Neural cell (in vitro differentiated cells): ENCODE measurements at regions not wholly inside any gene's neighbourhood (a gene's known extent, or its start where the extent isn't known, plus 50 kb on each side); places are given as distances from the start of the nearest gene placed in this dataset.

Experiments used
- H2AFZ ChIP-seq: fragments of 200-600, 300-800 bp; sonication (generic), shearing (Covaris generic); 2 replicates; pipeline ENCODE4 v1.6.0; 2014; ENCODE audit warnings: low read depth, mild to moderate bottlenecking, antibody characterized with exemption, low read length, moderate library complexity
- H3F3A ChIP-seq: fragments of 200-600 bp; shearing (Covaris generic); 2 replicates; pipeline ENCODE4 v1.6.1; 2016; ENCODE audit warnings: mild to moderate bottlenecking, moderate library complexity, mixed read lengths, antibody characterized with exemption, low read length; ENCODE audit not compliant: insufficient read depth, poor library complexity, severe bottlenecking
- H3K27ac ChIP-seq: fragments of 200-600, 300-800 bp; sonication (generic), shearing (Covaris generic); 2 replicates; pipeline ENCODE4 v1.5.1; 2014; ENCODE audit warnings: mild to moderate bottlenecking, low read length, moderate library complexity
- H3K27me3 ChIP-seq: fragments of 300-800, 200-600 bp; sonication (generic), shearing (Covaris generic); 2 replicates; pipeline ENCODE4 v1.6.0; 2014; ENCODE audit warnings: mild to moderate bottlenecking, low read depth, low read length, moderate library complexity; ENCODE audit not compliant: insufficient read depth
- H3K36me3 ChIP-seq: fragments of 300-800, 200-600 bp; sonication (generic), shearing (Covaris generic); 2 replicates; pipeline ENCODE4 v1.5.1; 2014; ENCODE audit warnings: mild to moderate bottlenecking, antibody characterized with exemption, low read length, moderate library complexity; ENCODE audit not compliant: insufficient read depth
- H3K4me2 ChIP-seq: fragments of 300-800, 200-600 bp; sonication (generic), shearing (Covaris generic); 2 replicates; pipeline ENCODE4 v1.6.0; 2014; ENCODE audit warnings: mild to moderate bottlenecking, low read length
- H3K4me3 ChIP-seq: fragments of 300-800, 200-600 bp; sonication (generic), shearing (Covaris generic); 2 replicates; pipeline ENCODE4 v1.5.1; 2014; ENCODE audit warnings: mild to moderate bottlenecking, low read length, moderate library complexity
- H3K79me2 ChIP-seq: fragments of 200-600 bp; shearing (Covaris generic); replicated peaks from 2 replicates; pipeline ENCODE4 v1.6.0; 2014; ENCODE audit warnings: mild to moderate bottlenecking, low read length, moderate library complexity; ENCODE audit not compliant: insufficient read depth
- H3K9ac ChIP-seq: fragments of 300-800, 200-600 bp; sonication (generic), shearing (Covaris generic); 2 replicates; pipeline ENCODE4 v1.6.1; 2016; ENCODE audit warnings: mild to moderate bottlenecking, low read length, mixed read lengths
- H3K9me2 ChIP-seq: fragments of 200-600 bp; shearing (Covaris generic); 2 replicates; pipeline ENCODE4 v1.6.1; 2016; ENCODE audit warnings: mild to moderate bottlenecking, low read length, mixed read lengths; ENCODE audit not compliant: insufficient read depth
- H3K9me3 ChIP-seq: fragments of 200-600, 300-800 bp; sonication (generic), shearing (Covaris generic); 2 replicates; pipeline ENCODE4 v1.6.1; 2016; ENCODE audit warnings: mild to moderate bottlenecking, mixed run types, low read length, moderate library complexity, mixed read lengths
- H4K20me1 ChIP-seq: fragments of 200-600 bp; shearing (Covaris generic); 2 replicates; pipeline ENCODE4 v1.6.1; 2016; ENCODE audit warnings: mild to moderate bottlenecking, mixed run types; ENCODE audit not compliant: insufficient read depth
- CTCF ChIP-seq: fragments of 450-650 bp; IDR thresholded peaks from 2 replicates; pipeline ENCODE4 v1.5.1; 2014; ENCODE audit warnings: antibody characterized with exemption, mild to moderate bottlenecking, moderate library complexity; ENCODE audit not compliant: poor library complexity, severe bottlenecking
- EP300 ChIP-seq: fragments of 450-650 bp; conservative IDR thresholded peaks from 2 replicates; pipeline ENCODE4 v1.6.1; 2014; ENCODE audit warnings: antibody characterized with exemption, mild to moderate bottlenecking, moderate library complexity; ENCODE audit not compliant: poor library complexity, severe bottlenecking
- EZH2 ChIP-seq: fragments of 200-600, 300-800 bp; shearing (Covaris generic), sonication (generic); IDR thresholded peaks from 2 replicates; pipeline ENCODE4 v1.6.1; 2014; ENCODE audit warnings: antibody characterized with exemption, low read length, borderline replicate concordance, mild to moderate bottlenecking; ENCODE audit not compliant: insufficient read depth, poor library complexity, severe bottlenecking
- MXI1 ChIP-seq: fragments of 450-650 bp; conservative IDR thresholded peaks from 2 replicates; pipeline ENCODE4 v1.6.1; 2014; ENCODE audit warnings: antibody characterized with exemption, mild to moderate bottlenecking; ENCODE audit not compliant: poor library complexity, severe bottlenecking
- POLR2AphosphoS5 ChIP-seq: IDR thresholded peaks from 2 replicates; pipeline ENCODE4 v1.6.1; 2012
- RAD21 ChIP-seq: fragments of 450-650 bp; conservative IDR thresholded peaks from 2 replicates; pipeline ENCODE4 v1.6.1; 2014; ENCODE audit warnings: antibody characterized with exemption, mild to moderate bottlenecking, moderate library complexity
- TAF1 ChIP-seq: IDR thresholded peaks from 2 replicates; pipeline ENCODE4 v1.6.1; 2012; ENCODE audit warnings: low read depth
- TF ChIP-seq, protein P1 (sequence below): IDR thresholded peaks from 2 replicates; pipeline ENCODE4 v1.6.1; 2012; ENCODE audit warnings: borderline replicate concordance

DNA sequence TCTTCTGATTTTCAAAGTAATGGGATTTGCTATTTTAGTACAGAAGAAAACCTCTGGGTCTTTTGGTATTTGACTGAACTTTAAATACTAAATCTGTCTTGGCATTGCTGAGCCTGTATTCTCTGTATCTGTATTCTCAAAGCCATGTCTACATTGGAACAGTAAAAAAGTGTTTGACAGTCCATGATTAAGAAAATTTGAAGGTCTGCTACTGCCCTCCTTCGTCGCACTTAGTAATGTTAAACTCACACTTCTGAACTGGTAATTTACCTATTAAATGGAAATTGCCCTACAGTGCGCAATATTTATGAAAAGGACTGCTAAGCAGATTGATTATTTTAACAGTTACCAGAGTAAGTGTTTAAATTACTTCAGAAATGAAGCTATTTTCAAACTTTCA lies 165.7 kb upstream of the SMC2 start:
- no peaks in the 10 kb centered on the region for H3K9me3 ChIP-seq
- no peaks in the 10 kb centered on the region for H3K79me2 ChIP-seq
- no peaks in the 10 kb centered on the region for H4K20me1 ChIP-seq
- H3K4me2 ChIP-seq = no peak overlapping the region
- H3K4me3 ChIP-seq = no peak overlapping the region
- H3K27me3 ChIP-seq = no peaks in the 10 kb centered on the region
- no peak overlapping the region for H3K9ac ChIP-seq
- TF ChIP-seq EZH2 = no peak
- no peak for TF ChIP-seq MXI1
- TF ChIP-seq, protein P1, sequence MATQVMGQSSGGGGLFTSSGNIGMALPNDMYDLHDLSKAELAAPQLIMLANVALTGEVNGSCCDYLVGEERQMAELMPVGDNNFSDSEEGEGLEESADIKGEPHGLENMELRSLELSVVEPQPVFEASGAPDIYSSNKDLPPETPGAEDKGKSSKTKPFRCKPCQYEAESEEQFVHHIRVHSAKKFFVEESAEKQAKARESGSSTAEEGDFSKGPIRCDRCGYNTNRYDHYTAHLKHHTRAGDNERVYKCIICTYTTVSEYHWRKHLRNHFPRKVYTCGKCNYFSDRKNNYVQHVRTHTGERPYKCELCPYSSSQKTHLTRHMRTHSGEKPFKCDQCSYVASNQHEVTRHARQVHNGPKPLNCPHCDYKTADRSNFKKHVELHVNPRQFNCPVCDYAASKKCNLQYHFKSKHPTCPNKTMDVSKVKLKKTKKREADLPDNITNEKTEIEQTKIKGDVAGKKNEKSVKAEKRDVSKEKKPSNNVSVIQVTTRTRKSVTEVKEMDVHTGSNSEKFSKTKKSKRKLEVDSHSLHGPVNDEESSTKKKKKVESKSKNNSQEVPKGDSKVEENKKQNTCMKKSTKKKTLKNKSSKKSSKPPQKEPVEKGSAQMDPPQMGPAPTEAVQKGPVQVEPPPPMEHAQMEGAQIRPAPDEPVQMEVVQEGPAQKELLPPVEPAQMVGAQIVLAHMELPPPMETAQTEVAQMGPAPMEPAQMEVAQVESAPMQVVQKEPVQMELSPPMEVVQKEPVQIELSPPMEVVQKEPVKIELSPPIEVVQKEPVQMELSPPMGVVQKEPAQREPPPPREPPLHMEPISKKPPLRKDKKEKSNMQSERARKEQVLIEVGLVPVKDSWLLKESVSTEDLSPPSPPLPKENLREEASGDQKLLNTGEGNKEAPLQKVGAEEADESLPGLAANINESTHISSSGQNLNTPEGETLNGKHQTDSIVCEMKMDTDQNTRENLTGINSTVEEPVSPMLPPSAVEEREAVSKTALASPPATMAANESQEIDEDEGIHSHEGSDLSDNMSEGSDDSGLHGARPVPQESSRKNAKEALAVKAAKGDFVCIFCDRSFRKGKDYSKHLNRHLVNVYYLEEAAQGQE = no peak
- TF ChIP-seq TAF1 = no peak
- no peak for TF ChIP-seq RAD21
- TF ChIP-seq EP300 = no peak
- TF ChIP-seq POLR2AphosphoS5 = no peak
- TF ChIP-seq CTCF = no peak
- H3F3A ChIP-seq = no peaks in the 10 kb centered on the region
- no peak overlapping the region for H3K27ac ChIP-seq
- no peaks in the 10 kb centered on the region for H3K36me3 ChIP-seq
- no peak overlapping the region for H2AFZ ChIP-seq
- no peaks in the 10 kb centered on the region for H3K9me2 ChIP-seq

- no peaks in the 10 kb centered on the region for H3F3A ChIP-seq
- H3K9me2 ChIP-seq = no peaks in the 10 kb centered on the region
- no peaks in the 10 kb centered on the region for H3K36me3 ChIP-seq
- TF ChIP-seq EP300 (no peak), TAF1 (no peak), MXI1 (no peak)
- H3K4me2 ChIP-seq = no peak overlapping the region
- H2AFZ ChIP-seq = no peak overlapping the region
- H3K79me2 ChIP-seq = no peaks in the 10 kb centered on the region
- no peak overlapping the region for H3K4me3 ChIP-seq
- H3K9ac ChIP-seq = no peak overlapping the region
- H4K20me1 ChIP-seq = no peaks in the 10 kb centered on the region
- H3K27me3 ChIP-seq = no peaks in the 10 kb centered on the region
- H3K9me3 ChIP-seq = no peaks in the 10 kb centered on the region
- H3K27ac ChIP-seq = no peak overlapping the region
Observed at GRCh38 chr9:103941104-103941503, 153.0 kb upstream of the SMC2 start.

GRCh38 chr9:103942200-103942599 lies 151.9 kb upstream of the SMC2 start:
- no peaks in the 10 kb centered on the region for H3F3A ChIP-seq
- H3K9me2 ChIP-seq = no peaks in the 10 kb centered on the region
- H4K20me1 ChIP-seq = no peaks in the 10 kb centered on the region
- TF ChIP-seq POLR2AphosphoS5 = no peak
- no peak for TF ChIP-seq EZH2
- no peak for TF ChIP-seq TAF1
- no peaks in the 10 kb centered on the region for H3K36me3 ChIP-seq
- H3K9ac ChIP-seq = no peak overlapping the region
- H3K79me2 ChIP-seq = no peaks in the 10 kb centered on the region
- no peak overlapping the region for H3K4me3 ChIP-seq
- no peak overlapping the region for H3K4me2 ChIP-seq
- H3K9me3 ChIP-seq = no peaks in the 10 kb centered on the region
- H3K27me3 ChIP-seq = no peaks in the 10 kb centered on the region
- no peak overlapping the region for H3K27ac ChIP-seq
- H2AFZ ChIP-seq = no peak overlapping the region
